ENCODE measurements at regions not wholly inside any gene's neighbourhood (a gene's known extent, or its start where the extent isn't known, plus 50 kb on each side); places are given as distances from the start of the nearest gene placed in this dataset.
"Not testable (repeated sequence)": the region's sequence is repeated elsewhere in the genome, so short reads cannot be mapped to it uniquely, and the experiment has no call there.

DNA sequence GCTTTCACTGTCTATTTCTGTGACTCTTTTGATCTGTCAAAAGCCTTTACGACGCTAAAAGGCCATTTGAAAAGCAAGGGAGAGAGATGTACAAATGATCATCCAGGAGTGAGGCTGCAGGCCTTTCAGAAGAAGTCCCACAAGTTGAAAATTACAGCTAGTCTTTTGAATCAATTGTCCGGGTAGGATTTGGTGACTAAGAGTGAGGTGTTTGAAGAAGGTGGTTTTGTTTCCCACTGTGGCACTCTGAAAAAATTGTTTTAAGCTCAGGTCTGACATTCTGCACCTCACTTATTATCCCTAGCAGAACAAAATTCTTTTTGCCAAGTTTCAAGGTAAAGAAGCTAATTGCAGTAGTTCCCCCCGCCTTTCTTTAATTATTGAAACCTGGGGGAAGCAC lies 50.8 kb upstream of the TMEM108 start:
- no peak for DNase-seq

GRCh38 chr3:132984181-132984580 lies 54.0 kb upstream of the TMEM108 start:
- DNase-seq, result no peak

DNA sequence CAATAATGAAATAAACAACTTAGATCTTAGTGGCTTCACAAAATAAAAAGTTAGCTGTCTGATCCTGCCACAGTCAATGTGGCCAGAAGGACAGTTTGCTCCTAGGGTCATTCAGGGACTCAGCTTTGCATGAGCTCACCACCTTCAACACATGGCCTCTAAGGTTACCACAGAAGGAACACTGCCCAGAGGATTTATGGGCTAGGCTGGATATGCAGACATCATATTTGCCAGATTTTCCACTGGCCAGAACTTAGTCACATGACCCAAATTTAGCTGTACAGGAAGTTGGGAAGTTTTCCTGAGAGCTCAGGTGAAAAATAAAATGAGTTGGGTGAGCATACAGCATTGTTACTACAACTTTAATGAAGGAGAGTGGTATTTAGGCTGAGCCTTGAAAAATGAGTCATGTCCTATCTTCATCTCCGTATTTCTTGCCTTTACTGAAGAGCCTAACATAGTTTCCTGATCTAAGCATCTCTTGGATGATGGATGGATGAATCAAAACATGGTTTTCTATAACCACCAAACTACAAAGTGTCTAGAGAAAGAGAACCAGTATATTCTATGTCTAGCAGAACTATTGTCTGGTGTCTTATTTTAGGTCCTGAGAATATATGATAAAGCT lies 54.9 kb upstream of the TMEM108 start:
- DNase-seq, result no peak

DNA sequence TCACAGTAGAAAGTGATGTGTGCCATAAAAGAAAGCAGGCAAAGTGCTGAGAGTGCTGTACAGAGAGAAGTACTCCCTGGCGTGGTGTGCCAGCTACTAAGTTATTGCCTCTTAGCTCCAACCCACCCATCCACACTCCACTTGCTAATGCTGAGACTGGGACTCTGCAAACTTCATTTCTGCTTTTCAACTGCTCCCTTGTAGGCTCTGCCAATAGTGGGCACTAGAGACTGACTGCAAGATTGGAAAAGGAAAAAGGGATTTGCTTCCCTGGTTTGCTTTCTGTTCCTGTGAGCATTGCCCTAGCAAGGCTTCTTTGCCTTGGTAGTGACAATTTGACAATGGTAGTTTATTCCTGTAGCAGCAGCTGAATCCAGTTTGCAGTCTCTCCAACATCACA lies 56.5 kb upstream of the TMEM108 start:
- DNase-seq, result no peak

- DNase-seq, result no peak
Observed at GRCh38 chr3:132980102-132980501, 58.1 kb upstream of the TMEM108 start.

DNA sequence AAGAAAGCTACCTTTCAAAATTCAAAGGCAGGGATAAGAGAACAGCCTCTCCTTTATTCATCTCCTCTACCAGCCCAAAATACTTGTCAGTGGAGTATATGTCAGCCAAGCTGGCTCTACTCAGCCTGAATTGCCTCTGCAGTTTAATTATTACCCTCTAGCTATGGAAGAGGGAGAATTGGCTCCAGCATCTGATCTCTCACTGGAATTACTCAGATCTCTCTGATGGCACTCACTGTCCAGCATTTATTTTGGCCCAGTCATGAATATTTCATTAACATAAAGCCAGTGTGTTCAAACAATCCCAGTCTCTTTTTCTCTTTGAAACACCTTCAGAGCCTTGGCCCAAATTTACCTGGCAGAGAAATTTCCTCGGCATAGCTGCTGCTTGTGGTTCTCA lies 58.6 kb upstream of the TMEM108 start:
- no peak for DNase-seq

DNA sequence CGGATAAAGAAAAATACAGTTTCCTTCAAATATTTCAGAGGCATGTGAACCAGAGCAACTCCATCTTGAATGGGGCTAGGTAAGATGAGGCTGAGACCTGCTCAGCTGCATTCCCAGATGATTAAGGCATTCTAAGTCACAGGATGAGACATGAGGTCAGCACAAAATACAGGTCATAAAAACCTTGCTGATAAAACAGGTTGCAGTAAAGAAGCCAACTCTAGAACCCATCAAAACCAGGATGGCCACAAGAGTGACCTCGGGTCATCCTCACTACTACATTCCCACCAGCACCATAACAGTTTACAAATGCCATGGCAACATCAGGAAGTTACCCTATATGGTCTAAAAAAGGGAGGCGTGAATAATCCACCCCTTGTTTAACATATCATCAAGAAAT lies 59.2 kb upstream of the TMEM108 start:
- DNase-seq, result not testable (repeated sequence)

DNA sequence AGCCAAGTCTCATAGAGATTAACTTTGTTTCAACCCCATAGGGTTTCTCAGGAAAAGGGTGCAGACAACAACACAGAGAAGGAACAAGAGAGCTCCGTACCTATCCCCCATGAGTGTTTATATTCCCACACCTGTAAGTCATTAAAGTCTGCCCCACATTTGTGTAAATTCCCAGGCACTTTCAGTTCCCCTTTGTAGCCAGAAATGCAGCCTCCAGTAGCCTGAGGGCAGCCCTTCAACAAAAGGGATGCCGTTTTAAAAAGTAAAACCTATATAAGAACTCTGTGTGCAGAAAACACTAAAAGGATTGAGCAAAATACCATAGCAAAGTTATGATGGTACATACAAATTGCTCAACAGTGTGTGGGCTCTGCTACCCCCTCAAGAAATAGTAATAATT lies 59.7 kb upstream of the TMEM108 start:
- DNase-seq, result no peak

DNA sequence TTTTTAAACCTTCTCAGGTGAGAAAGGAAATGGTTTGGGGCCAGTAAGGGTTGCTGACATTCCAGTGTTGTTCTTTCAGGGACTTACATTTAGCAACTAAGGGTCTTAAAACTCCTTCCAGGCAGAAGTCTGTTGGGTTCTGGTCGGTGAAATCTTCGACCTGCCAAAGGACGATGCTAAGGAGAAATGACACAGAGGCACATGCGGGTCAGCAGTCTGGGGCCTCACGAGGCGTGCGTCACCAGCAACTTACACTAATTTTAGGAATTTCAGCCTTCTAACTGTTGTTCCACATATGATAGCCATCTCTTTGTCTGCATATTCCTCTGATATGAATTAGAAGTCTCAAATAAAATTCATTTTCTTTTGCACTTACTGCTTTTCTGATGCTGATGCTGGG lies 64.1 kb upstream of the TMEM108 start:
- no peak for DNase-seq

DNA sequence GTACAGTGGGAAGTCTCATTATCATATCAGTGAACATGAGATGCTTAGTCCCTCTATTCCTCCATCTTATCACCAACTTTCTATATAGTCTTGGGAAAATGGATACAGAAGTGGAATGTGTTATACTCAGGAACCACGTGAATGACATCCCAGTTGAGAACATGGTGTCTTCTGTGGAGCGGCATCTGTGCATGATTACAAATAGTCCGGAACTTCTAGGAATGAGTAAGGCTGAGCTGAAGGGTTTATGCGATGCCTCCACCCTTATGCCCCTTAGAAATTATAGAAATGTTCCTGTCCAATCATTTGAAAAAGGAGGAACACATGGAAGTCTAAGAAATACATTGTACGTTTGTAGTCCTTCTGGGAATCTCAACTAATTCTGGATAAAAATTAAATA lies 64.8 kb upstream of the TMEM108 start:
- DNase-seq, result no peak

GRCh38 chr3:132972333-132972732 lies 65.9 kb upstream of the TMEM108 start:
- no peak for DNase-seq

- DNase-seq, result no peak
Observed at GRCh38 chr3:132966374-132966773, 71.8 kb upstream of the TMEM108 start.

- no peak for DNase-seq
Observed at GRCh38 chr3:132964266-132964665, 73.9 kb upstream of the TMEM108 start.

- no peak for DNase-seq
Observed at GRCh38 chr3:132963786-132964185, 74.4 kb upstream of the TMEM108 start.

DNA sequence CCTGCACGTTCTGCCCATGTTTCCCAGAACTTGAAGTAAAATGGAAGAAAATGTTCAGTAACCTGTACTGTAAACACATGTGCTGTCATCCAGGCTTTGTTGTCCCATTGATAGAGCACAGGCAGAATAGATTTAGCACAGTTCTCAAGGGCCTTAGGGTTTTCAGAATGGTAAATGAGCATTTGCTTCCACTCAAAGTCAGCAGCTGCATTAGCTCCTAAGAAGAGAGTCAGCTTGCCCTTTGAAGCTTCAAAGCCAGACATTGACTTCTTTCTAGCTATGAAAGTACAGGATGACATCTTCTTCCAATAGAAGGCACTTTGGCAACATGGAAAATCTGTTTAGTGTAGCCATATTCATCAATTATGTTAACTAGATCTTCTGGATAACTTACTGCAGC lies 76.2 kb upstream of the TMEM108 start:
- DNase-seq, result no peak

- no peak for DNase-seq
Observed at GRCh38 chr3:132953683-132954082, 84.5 kb upstream of the TMEM108 start.

DNA sequence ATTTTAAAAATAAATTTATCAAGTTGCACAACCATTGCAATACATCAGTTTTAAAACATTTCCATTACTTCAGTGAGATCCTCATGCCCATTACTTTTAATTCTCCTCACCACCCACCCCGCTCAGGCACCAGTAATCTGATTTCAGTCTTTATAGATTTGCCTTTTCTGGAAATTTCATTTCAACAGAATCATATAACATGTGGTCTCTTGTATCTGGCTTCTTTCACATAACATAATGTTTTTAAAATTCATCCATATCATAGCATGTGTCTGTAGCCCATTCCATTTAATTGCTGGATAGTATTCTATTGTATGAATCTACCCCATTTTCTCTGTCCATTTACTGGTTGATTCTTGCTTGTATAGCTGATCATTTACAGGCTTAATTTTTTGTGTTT lies 110.3 kb upstream of the TMEM108 start:
- DNase-seq, result no peak

DNA sequence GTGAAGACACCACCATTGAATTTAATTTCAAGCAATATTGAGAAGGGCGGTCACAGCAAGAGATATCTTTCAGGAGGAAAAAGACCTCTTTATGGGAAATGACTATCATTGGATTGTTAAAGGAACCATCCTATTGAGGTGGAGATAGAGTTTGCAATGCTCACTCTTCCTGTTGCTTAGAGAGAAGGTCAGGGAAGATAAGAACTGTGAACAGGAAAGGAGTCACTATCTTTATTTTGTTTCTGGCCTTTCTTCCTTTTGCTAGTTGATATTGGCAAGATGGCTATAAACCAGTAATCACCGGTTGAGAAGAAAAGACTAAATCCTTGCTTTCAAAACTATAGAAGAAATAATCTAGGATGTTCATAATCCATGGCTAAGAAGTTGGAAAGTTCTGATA lies 112.1 kb upstream of the TMEM108 start:
- no peak for DNase-seq

DNA sequence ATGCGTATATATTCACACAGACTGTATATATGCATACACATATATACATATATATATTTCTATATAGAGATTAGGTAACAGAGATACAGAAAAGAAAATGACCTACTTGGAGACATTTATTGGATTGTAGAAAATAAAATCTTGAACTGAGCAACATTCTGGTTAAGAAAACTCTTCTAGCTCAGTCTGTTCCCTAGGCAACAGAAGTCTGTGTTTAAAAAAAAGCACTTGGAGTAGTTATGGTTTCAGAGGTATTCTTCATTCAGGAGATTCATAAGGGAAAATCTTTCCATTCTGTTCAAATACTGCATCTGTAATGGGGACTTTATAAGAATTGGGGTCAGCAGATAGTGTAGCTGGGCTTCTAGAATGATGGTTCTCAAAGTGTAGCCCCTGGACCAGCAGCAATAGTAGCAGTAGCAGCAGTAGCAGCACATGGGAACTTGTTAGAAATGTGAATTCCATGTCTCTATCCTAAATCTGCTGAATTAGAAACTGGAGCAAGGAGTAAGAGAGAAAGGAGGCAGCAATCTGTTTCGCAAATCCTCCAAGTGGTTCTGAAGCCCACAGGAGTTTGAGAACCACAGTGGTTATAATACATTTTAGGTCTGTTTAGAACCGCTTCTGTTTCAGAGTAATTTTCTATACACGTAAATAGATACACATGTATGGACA lies 112.8 kb upstream of the TMEM108 start:
- no peak for DNase-seq

GRCh38 chr3:132916096-132916495 lies 122.1 kb upstream of the TMEM108 start:
- no peak for DNase-seq

- no peak for DNase-seq
Observed at GRCh38 chr3:132912416-132912753, 125.8 kb upstream of the TMEM108 start.

DNA sequence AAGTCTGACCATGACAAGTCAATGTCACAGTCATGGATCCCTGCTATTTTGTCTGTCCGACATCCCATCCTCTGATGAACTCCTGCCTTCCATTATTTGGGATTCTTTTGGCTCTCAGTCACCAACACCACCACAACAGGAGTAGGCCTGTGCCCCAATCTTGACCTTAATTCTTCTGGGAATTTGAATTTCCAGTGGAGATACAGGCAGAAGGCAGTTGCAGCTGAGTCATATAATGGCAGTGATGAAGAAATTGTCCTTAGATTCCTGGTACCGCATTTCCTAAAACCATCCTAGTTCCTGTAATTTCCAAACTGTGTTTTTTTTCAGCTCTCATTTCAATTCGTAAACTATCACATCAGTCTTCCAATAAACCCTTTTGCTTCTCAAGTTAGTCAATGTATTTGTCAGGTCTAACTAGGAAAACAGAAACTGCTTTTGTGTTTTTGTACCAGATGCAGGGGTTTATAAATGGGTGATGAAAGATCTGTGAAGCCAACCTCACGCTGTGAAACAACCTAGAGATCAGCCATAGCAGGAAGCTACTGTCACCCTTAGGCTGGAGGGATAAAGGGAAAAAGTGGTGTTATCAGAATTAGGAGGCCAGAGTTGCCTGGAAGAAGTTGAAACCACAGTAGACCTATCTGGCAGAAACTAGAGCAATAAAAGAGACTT lies 126.3 kb upstream of the TMEM108 start:
- DNase-seq, result no peak

- DNase-seq, result no peak
Observed at GRCh38 chr3:132907293-132907692, 130.9 kb upstream of the TMEM108 start.

DNA sequence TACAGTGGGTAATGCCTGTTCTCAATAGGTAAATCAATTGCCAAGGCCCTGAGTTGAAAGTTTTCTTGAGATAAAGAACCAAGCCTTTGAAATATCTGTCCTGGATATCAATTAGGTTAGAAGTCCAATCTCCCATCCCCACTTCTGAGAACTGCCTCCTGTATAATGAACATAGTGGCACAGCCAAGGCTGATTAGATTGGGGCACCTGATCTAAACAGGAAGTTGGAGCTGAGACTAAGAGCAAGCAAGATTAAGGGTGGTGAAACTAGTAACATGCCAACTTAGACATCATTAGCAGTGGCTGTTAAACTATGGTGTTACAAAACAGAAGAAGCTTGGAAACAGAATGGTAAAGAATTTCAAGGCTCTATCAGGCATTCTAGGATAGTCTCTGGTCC lies 137.7 kb upstream of the TMEM108 start:
- DNase-seq, result no peak

DNA sequence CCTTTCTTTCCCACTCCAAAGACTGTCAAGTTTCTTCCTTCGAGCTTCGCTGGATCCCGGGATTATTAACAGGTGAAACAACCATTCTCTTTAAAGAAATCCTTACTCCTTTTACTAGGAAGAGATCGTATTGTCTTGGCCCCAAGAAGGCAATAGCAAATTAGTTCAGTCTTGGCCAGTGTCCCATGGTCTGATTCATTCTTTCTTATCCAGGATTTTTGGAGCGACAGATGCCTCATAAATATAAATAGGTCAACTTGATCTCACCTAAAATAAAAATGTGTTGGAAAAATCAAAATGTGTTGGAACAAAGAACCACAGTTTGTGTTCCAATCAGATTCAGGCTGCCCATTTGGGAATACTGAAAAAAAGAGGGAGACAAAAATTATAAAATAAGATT lies 140.1 kb upstream of the TMEM108 start:
- no peak for DNase-seq
